ENCODE measurements at regions not wholly inside any gene's neighbourhood (a gene's known extent, or its start where the extent isn't known, plus 50 kb on each side); places are given as distances from the start of the nearest gene placed in this dataset.

GRCh38 chr3:16666206-16666605 lies 61.0 kb upstream of the DAZL start:
- TF ChIP-seq CTCF (IDR thresholded peaks at IDR 0.05 in 4 of 5, conservative IDR thresholded peaks at IDR 0.05 in 1 of 5) = no peak
- no peak for TF ChIP-seq POLR2A (IDR thresholded peaks at IDR 0.05)
- no peak overlapping the region for H3K4me3 ChIP-seq
- no peak overlapping the region for H3K27ac ChIP-seq
- no peaks in the 10 kb centered on the region for H3K27me3 ChIP-seq
- intact Hi-C loops (cut with DNase I; ENCODE audit: low total_unique reads) = no loop called here
- in situ Hi-C loops (cut with MboI; ENCODE audit: low sequenced_read_pairs in 4 of 4) = no loop called here
- no peak for ATAC-seq
- H3K36me3 ChIP-seq = no peaks in the 10 kb centered on the region
- no peaks in the 10 kb centered on the region for H3K9me3 ChIP-seq
- DNase-seq = no peak
- peaks cover 0 to 10% of the 10 kb centered on the region in 2 donors for H3K4me1 ChIP-seq

GRCh38 chr3:16667633-16668032 lies 62.4 kb upstream of the DAZL start:
- DNase-seq = no peak
- TF ChIP-seq CTCF (IDR thresholded peaks at IDR 0.05 in 4 of 5, conservative IDR thresholded peaks at IDR 0.05 in 1 of 5) = no peak
- TF ChIP-seq POLR2A (IDR thresholded peaks at IDR 0.05) = no peak
- Histone ChIP-seq H3K27me3 (no peaks in the 10 kb centered on the region), H3K27ac (no peak overlapping the region), H3K4me3 (no peak overlapping the region), H3K9me3 (no peaks in the 10 kb centered on the region), H3K4me1 (peaks cover 0 to 10% of the 10 kb centered on the region in 2 donors), H3K36me3 (no peaks in the 10 kb centered on the region)
- intact Hi-C loops (cut with DNase I; ENCODE audit: low total_unique reads) = no loop called here
- no peak for ATAC-seq
- in situ Hi-C loops (cut with MboI; ENCODE audit: low sequenced_read_pairs in 4 of 4) = no loop called here

GRCh38 chr3:16668776-16669545 lies 63.7 kb upstream of the DAZL start:
- ATAC-seq (no peak), DNase-seq (peak in 1 of 2 donors; percentile 17)
- Histone ChIP-seq H3K27ac (peak overlapping the region in 1 of 4 donors; percentile 16), H3K4me3 (no peak overlapping the region), H3K9me3 (no peaks in the 10 kb centered on the region), H3K27me3 (no peaks in the 10 kb centered on the region), H3K36me3 (no peaks in the 10 kb centered on the region), H3K4me1 (peaks cover 0 to 10% of the 10 kb centered on the region in 2 donors)
- in situ Hi-C loops (cut with MboI; ENCODE audit: low sequenced_read_pairs in 4 of 4) = no loop called here
- TF ChIP-seq CTCF (IDR thresholded peaks at IDR 0.05 in 4 of 5, conservative IDR thresholded peaks at IDR 0.05 in 1 of 5) (no peak), POLR2A (IDR thresholded peaks at IDR 0.05) (no peak)
- intact Hi-C loops (cut with DNase I; ENCODE audit: low total_unique reads) = no loop called here

GRCh38 chr3:16670191-16670590 lies 65.0 kb upstream of the DAZL start:
- Histone ChIP-seq H3K4me3 (no peak overlapping the region), H3K27ac (no peak overlapping the region), H3K36me3 (no peaks in the 10 kb centered on the region), H3K4me1 (peaks cover 0 to 10% of the 10 kb centered on the region in 2 donors), H3K9me3 (no peaks in the 10 kb centered on the region), H3K27me3 (no peaks in the 10 kb centered on the region)
- in situ Hi-C loops (cut with MboI; ENCODE audit: low sequenced_read_pairs in 4 of 4) (no loop called here), intact Hi-C loops (cut with DNase I; ENCODE audit: low total_unique reads) (no loop called here)
- TF ChIP-seq POLR2A (IDR thresholded peaks at IDR 0.05) (no peak), CTCF (IDR thresholded peaks at IDR 0.05 in 4 of 5, conservative IDR thresholded peaks at IDR 0.05 in 1 of 5) (no peak)
- no peak for DNase-seq
- ATAC-seq = no peak
